Stimulated activated CD4-positive, alpha-beta T cell treated with anti-CD3 and anti-CD28 coated beads, Interleukin-2, amount 100 ng/mL, for 24 hours (primary cell): ENCODE measurements at regions not wholly inside any gene's neighbourhood (a gene's known extent, or its start where the extent isn't known, plus 50 kb on each side); places are given as distances from the start of the nearest gene placed in this dataset.

ENCODE experiments used
- DNase-seq, 2 donors: peaks; one replicate each; pipeline ENCODE4 v3.0.0-alpha.2; 2020

DNA sequence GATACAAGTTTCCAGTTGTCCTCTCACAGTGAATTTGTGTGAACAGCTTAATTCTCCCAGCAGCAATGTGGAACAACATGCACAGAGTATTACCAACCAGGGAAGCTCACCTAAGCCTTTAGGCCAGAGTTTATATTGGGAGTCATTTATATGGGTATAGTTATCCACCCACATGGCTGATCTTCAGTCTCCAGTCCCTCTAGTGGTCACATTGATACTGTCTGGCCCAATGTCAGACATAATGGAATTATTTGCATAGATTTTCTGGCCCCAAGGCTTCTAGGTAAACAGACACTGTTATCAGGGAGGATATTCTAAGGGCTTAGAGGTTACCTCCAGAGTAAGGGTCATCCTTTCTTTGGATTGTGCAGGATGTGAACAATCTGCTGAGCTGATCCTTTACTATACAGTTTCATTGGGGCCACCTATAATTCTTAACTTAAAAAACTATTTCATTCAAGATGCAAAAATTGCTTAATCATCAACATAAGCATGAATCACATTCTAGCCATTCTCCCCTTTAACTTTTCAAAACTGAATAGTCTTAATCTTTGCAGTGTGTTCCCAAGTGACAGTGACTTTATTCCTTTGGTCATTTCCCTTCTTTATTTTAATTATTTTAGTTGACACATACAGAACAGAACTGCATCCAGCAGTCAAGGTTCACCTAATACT lies 210.9 kb downstream of the LTN1 start:
- DNase-seq: no peak

- no peak for DNase-seq
These were observed 212.8 kb downstream of the LTN1 start for GRCh38 chr21:28779914-28780313.

DNA sequence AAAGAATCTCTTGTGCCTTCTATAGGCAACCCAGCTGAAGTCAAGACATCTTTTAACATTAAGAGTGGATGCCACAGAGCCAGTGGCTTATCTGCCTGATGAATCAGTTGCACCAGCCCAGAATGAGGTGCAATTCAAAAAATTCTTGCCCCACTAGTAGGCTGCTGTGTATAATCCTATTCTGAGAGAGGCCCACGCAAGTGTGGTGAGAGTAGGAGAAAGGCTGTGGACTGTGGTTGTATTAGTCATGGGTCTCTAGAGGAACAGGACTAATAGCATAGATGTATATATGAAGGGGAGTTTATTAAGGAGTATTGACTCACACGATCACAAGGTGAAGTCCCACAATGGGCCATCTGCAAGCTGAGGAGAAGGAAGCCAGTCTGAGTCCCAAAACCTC lies 216.4 kb downstream of the LTN1 start:
- peak; percentile 31 to 45 for DNase-seq

- no peak for DNase-seq
These were observed 217.6 kb downstream of the LTN1 start for GRCh38 chr21:28775071-28775470.

GRCh38 chr21:28773036-28773435 lies 219.6 kb downstream of the LTN1 start:
- DNase-seq: no peak

DNA sequence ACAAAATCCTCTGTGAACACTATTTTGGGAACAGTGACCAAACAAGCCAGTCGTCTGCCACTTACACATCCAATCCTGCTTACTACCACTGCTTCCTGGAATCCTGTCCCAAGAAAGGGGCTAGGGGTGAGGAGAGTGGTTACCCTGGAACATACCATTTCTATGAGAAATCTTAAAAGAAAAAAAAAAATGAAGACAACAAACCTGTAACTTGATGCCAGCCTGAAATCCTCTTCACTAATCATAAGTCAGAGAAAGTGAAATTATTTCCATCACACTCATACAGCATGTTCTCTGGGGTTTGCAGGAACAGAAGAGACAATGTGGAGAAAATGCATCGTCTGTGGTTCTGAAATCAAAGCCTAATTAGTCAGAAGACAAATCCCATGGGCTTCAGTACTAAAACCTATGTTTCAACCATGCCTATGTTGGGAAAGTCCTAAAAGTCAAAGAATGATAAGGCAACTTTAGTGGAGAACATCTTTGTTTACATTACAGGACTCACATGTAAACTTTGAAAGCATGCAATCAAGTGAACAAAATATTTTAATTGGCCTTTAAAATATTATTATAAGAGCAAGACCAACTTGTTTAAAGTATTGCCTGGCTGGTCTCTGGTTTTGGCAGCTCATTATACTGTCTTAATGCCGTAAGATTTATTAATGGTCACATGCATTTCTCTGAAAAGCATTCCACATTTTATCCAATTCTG lies 220.7 kb downstream of the LTN1 start:
- DNase-seq: no peak

DNA sequence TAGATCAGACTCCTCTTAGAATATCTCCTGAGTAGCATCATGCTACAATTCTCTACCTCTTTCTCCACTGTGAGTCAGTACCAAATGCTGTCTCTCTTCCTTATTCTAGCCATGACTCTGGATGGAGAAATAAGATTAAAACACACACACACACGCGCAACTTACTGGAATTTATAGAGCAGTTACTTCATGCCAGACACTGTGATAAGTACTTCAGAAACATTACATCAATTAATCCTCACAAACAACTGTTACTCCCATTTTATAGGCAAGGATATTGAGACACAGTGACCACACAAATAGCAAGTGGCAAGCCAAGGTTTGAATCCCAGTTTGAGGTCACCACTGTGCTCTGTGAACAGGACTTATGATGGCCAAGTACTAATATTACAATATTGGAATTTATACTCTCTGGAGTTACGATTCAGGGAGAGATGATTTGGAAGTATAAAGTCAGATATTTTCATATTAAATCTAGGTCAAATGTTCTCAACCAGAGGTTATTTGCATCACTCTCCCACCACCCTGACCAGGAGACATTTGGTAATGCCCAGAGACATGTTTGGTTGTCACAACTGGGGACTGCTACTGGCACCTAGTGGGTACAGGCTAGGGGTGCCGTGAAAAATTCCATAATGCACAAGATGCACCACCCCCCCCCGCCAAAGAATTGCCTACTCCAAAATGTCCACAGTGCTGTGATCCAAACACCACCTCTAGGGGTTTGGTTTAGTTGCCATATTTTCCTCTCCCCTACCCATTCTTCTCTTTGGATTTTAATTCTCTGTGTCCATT lies 221.6 kb downstream of the LTN1 start:
- DNase-seq: no peak

GRCh38 chr21:28769683-28770082 lies 223.0 kb downstream of the LTN1 start:
- no peak for DNase-seq

- no peak for DNase-seq
These were observed 223.9 kb downstream of the LTN1 start for GRCh38 chr21:28768753-28769152.

GRCh38 chr21:28767523-28767922 lies 225.2 kb downstream of the LTN1 start:
- peak in 1 of 2 donors; percentile 30 for DNase-seq

DNA sequence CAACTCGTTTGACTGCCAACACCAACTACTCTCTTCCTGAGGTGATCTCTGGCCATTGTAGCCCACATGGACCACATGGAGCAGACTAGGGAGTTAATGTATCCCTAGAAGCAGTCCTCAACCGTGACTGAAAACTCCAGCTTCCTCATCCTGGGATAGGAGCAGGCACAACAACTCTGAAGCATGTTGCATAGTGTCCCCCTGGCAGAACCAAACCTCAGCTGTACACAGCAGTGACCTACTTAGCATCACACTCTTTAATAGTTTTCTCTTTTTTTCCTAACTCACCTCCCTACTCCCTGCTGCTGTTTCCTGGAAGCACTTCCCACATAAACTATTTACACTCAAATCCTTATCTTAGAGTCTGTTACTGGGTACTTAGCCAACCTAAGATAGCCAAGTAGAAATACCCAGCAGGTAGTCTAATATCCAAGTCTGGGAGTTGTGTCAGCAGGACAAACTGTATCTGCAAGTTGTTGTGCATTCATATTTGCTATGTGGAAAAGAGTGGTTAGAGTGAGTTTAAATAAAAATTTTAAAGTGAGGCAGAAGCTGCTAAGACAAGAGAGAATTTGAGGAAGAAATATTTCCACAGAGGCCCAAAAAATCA lies 228.8 kb downstream of the LTN1 start:
- DNase-seq: no peak

DNA sequence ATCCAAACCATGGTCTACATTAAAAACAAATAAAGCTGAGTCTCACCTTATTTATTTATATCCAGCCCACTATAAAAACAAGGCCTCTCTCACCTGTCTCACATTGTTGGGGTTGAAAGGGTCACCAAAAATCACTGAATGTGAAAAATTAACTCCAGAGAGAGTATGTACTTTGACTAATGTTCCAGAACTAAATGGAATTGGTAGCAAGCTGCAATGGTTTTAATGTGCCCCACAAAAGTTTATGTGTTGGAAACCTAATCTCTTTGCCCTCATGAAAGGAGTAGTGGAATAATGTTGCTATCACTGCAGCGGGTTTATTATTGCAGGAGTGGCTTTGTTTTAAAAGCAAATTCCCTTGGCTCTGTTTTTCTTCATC lies 230.3 kb downstream of the LTN1 start:
- no peak for DNase-seq

- DNase-seq: no peak
These were observed 230.9 kb downstream of the LTN1 start for GRCh38 chr21:28761674-28762356.

DNA sequence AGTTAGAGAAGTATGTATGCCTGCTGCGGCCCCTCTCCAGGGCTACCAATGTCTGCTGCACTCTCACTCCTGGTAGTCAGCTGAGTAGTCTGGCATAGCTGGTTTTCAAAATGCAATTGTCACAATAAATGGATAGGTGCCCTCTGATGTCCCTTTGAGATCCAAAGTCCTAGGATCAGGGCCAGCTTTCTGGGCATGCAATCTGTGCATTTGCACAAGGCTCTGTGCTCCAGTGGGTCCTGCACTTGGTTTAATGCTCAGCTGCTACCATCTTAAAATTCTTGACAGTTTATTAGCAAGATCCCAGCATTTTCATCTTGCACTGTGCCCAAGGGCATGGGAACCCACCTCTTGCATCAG lies 233.8 kb downstream of the LTN1 start:
- no peak for DNase-seq

DNA sequence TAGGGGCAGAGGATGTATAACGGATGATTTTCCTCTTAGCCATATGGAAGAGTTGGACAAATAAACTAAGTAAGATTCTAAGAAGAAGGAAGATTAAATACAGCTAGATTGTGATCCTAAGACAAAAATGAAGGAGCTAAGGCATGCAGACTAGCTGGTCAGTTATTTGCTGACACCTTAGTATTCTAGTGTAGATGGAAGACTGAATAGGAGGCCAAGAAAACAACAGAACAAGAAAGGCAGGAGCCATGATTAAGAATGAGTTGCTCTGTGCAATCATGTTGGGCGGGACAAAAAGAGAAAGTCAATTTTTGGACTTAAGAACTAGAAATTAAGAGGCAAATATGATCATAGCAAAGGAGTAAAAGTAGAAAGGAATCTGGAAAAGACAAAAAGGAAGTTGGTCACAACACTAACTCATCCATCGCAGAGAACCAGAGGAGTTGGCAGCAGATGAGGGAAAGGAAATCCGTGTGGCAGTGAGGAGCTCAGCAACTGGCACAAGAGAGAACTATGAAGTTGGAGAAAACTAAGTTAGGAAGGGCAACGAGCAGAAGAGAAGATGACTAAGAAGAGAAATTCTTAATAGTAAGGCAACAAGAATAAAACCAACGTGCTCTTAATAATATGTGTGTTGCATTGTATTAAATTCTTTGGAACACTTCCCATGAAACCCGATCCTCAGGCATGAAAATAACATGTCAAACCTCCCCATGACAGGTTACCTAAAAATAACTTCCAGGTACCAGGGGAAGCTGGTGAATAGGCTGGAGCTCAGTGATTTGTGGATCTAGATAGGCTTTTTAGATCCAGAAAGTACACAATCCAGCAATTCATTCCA lies 234.4 kb downstream of the LTN1 start:
- DNase-seq: no peak

DNA sequence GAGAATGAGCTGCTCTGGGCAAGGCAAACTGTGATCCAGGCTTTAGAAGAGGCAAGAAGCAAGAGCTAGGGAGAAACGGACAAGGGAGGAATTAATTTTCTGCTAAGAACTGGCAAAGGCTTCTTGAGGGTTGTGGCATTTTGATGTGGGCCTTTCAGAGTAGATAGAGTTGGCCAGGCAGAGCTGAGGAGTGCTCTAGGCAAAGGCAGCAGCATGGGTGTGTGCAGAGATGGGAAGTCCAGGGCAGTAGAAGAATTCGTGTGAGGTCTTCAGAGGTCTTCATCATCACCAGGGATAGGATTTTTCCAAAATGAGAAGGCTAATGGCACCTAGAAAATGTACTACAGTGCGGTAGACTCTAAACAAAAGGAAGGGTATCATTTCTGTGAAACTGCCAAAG lies 237.8 kb downstream of the LTN1 start:
- DNase-seq: no peak

DNA sequence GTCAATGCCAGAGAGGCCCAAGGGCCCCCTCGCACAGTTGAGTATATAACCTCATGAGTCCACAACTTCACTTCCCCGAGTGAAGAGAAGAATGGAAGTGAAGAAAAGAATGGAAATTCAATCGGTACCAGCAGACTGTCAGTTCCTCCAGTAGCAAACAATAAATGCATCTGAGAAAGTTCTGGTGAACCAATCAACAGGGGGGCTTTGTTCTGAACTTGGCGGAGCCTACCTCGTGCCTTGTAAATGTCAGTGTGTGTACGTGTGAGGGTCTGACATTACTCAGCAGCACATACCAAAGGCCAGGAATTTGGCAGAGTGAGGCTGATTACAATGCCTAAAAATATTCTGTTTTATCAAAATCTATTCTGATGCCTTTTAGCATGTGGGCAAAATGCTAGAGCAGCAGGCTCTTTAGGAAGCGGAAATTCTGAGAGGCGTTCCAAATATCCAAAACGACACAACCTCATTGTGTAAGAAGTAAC lies 238.5 kb downstream of the LTN1 start:
- no peak for DNase-seq

DNA sequence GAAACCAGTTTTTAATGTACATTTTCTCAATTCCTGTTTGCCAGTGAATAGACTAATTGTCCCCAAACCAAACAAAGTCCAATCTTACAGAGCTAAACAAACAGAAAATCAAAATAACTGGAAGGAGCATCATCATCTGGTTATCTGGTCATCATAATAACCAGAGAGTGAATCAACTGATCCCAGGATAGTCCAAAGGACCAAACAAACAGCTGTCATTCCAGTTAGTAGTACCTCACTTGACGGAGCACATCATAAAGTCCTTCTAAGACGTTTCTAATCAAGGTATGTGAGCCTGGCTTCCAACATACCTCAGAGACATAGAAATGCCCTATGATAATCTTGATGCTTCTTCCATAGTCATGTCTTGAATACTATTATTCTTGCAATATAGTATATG lies 240.5 kb downstream of the LTN1 start:
- no peak for DNase-seq

DNA sequence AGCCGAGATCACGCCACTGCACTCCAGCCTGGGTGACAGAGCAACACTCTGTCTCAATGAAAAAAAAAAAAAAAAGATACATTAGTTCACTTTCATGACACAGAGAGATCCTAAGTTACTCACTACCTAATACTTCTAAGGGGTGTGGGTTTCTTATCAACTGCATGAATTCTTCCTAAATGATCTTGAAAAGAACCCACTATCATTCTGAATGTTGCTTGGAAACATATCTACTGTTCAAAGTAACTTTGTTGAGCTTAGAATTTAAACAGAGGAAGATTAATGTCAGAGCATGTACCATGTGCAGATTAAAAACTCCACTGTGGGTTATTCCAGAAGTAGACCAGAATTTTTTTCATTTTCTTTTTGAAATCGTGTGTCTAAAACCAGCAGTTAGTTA lies 241.5 kb downstream of the LTN1 start:
- no peak for DNase-seq

GRCh38 chr21:28750565-28750964 lies 242.1 kb downstream of the LTN1 start:
- DNase-seq: no peak

DNA sequence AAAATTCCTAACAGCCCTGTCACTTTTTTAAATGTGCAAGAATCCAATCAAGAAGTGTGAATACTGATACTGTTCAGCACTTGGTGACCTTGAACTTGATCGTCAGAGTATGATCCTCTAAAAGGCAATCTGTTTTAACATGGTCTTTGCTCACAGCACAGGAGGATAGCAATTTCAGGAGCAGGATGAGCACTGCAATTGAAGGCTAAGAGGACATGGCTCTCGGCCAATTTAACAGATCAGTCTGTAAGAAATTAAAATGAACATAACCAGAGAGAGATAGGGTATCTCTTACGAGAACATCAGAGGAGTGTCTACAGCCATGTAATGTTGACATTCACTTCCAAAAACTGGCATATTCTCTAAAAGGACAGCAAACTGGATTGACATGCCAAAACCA lies 243.1 kb downstream of the LTN1 start:
- no peak for DNase-seq

GRCh38 chr21:28747464-28747863 lies 245.2 kb downstream of the LTN1 start:
- DNase-seq: no peak
